RPMI8226 (cell line): ENCODE measurements at regions not wholly inside any gene's neighbourhood (a gene's known extent, or its start where the extent isn't known, plus 50 kb on each side); places are given as distances from the start of the nearest gene placed in this dataset.
"Not testable (repeated sequence)": the region's sequence is repeated elsewhere in the genome, so short reads cannot be mapped to it uniquely, and the experiment has no call there.

ENCODE experiments used
- DNase-seq: peaks from one replicate; pipeline ENCODE4 v3.0.0-alpha.2; 2015

DNA sequence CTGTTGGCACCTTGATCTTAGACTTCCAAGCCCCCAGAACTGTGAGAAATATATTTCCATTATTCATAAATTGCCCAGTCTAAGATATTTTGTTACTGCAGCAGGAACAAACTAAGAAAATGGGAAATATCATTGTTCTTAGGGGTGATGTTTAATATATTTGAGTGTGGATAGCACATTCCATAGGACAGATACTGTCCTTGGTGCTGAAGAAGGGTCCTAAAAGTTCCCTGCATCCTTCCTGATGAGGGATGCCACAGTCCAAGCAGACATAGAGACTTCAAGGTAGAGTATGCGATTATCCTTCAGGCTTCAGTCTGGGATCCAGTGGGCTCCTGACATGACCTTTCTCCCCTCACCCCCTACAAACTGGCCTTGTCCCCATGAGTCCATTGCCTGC, 689.0 kb downstream of the TDRD15 start:
- DNase-seq, result no peak

DNA sequence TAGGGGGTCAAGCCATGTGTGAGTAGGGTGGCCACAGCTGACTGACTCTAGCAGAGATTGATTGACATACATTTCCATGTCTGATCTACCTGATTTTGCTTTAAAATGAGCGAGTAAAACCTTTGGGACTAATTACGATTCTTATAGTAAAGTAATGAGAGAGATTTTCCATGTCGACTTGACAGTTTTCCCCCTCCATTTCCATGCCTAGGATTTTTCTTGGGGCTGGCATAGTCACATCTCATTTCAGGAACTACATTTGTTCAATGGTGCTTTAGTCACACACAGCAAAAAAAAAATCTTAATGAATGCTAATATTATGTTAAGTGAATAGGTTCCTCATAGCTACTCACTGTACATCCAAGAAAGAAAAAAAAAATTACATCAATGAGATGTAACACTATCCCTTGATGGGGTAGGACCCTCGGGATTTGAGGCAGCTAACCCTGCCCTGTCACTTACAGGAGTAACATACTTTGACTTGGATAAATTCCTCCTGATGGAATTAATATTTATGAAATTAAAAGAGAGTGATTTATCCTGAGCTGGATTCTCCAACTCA, 690.9 kb downstream of the TDRD15 start:
- no peak for DNase-seq

DNA sequence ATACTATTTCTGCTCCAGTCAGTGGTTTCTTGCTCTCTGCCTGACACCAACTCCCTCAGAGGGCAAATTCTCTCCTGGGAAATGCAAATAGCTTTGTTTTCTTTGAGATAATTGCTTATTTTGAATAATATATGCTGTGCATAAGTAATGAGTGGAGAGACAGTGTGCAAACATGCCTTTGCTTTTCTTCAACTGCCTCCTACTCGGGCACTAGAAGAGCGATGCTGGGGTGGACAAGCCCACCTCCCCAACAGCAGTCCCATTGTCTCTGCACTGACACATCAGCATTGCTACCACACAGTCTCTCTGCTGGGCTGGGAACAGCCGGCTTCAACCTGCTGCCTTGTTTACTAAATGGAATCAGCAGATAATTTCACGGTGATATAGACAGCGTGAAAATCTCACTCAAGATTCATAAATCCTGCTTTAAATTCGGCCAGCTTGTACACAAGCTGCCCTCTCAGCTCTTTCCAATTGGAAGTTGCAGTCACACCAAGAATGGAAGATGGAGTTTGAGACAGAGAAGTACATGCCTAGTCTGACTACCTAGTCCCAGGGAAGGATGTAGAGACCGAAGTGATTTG, 694.5 kb downstream of the TDRD15 start:
- DNase-seq, result no peak

DNA sequence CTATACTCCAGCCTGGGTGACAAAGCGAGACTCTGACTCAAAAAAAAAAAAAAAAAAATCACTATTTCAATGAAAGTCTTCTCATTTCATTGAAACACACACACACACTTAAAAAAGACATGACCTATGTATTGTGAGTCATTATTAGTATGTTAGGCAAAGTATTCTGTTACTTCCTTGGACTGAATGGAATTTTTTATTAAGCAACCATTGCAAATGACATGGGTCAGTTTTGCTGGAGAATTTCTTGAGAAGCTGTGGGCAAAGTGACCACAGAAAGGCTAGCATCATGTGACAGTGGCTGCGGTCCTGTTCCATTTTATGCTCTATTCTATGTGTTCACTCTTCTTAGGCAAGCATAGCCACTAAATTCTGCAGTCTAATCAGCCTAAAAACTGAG, 695.7 kb downstream of the TDRD15 start:
- no peak for DNase-seq

DNA sequence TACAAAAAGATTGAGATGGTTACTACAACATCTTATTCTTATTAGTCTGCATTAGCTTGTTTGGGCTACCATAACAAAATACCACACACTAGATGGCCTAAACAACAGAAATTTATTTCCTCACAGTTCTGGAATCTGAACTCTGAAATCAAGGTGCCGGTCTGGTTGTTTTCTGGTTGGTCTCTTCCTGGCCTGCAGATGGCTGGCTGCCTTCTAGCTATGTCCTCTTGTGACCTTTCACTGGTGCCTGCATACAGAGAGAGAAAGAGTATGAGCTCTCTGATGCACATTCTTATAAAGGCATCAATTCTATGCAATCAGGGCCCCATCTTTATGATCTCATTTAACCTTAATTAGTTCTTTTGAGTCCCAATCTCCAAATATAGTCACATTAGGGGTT, 696.5 kb downstream of the TDRD15 start:
- no peak for DNase-seq

DNA sequence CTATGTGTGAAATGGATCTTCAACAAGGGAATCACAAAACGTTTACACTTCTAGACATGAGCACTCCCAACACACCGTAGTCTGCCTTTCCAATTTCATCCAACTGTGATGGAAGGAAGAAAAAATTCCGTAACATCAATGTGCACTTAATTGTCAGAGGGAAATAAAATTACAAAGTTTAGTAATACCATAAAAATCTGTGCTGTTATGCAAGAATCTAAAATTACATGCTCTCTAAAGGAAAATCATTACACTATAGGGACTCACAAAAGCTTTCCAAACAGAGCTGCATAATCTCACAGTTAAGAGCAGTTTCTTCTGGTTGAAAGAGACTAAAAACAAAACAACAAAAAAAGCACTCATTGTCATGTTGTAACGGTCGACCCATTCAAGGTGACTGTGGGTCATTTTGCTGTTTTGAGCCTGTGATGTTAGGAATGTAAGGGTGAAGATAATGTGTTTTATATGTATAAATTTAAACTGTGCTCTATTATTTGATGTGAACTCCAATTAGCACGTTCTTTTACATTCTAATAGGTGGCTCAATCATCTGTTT, 698.0 kb downstream of the TDRD15 start:
- DNase-seq, result no peak

DNA sequence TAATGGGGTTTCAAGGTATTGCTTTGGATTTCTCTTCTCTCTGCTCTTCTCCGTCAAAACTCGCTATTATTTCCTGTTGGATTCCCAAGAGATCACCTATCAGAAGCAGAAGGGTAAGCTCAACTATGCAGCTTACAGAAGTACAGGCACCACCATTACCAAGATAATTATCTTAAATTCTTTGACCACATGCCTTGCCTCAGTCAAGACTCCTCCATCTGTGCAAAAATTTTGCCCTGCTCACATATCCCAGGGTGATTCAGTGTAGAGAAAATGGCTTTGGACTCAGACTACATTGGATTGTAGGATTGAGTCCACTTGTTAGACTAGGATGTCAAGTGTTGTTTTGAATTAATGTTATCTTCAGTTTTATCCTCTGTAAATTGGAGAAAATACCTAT, 698.7 kb downstream of the TDRD15 start:
- DNase-seq, result no peak

DNA sequence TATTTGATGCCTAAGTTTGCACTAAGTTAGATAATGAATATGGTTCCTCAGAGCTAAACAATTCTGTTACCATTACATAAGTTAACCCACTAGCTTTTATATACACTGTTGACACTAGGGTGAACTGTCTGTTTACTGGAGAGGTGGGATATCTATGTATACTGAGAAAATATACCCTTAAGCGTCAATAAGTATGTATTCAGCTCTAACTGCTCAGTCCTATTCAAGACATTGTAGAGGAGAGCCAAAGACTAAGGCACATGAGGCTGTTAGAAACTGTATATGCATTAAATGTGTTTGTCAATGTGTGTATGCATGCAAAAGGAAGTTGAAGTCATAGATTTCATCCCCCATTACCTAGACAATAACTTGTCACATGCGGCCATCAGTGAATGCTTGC, 710.0 kb downstream of the TDRD15 start:
- DNase-seq, result no peak

DNA sequence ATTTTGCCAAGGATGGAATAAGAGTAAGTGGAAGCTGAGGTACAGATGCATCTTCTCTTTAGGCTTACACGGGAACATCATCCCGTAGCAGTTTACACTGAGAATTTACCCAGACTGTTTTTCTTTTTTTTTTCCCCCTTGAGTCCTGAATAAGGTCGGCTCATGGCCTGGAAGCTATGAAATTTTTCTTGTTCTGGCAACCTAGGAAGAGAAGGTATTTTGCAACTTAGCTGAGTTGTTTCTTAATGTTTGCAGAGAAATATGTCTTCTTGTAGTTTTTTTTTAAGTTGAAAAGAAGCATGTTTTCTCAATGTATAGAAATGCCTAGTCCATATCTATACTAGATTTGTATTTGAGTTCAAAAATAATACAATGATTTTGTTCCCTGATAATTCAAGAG, 712.5 kb downstream of the TDRD15 start:
- DNase-seq, result no peak

DNA sequence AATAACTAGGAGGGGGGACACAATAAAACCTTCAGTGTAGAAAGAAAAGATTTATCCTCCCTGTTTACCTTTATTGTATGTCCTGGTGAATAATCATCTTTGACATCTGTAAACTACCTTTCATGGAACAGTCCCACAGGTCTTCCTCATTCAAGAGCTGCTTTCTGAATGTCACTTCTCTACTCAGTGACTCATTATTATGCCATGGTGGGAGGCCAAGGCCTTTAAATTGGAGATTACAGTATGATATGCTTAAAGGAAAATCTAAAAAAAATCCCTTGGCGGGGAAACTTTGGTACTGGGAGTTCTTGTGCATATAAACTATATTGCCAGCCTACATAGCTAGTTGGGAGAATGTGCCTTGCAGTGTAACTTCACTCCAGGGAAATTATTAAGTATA, 713.0 kb downstream of the TDRD15 start:
- no peak for DNase-seq

DNA sequence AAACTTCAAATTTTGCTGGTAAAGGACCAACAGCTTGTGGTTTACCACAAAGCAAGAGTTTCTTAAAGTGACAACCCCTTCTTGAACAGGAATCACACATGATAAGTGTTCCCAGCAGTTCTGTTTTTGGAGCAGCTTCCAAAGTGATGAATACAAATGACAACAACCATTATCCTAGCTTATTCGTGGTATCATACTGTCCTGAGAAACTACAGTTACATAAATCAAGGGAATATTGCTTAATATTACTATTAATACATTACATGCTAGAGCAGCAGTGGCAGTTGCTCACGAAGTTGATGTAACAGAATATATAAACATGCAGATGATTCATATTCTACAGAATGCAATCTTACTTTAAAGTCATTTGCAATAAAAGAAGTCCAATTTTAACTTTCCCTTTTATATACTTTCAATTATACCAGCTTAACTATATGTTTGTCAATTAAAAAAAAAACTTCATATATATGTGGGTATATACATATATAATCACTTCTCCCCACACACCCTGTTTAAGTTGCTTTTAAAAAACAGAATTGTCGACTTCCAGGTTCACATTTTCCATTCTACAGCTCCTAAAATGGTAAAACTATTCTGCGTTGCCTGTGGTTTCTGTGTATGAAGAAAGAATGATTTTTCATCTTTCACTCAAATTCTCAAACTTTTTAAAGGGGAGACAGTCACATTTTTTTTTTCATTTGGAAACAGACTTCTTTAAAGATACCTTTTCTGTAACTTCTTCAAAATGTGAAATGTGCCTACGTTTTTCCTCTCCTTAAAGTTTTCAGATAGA, 713.6 kb downstream of the TDRD15 start:
- DNase-seq, result no peak

DNA sequence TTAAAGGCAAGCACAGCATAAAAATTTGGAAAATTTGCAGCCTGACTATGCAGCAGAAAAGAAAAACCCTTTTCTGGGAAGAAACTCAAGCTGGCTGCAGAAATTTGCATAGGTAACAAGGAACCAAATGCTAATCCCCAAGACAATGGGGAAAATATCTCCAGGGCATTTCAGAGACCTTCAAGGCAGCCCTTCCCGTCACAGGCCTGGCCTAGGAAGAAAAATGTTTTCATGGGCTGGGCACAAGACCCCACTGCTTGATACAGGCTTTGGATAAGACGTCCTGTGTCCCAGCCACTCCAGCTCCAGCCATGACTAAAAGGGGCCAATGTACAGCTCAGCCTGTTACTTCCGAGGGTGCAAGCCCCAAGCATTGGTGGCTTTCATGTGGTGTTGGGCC, 717.6 kb downstream of the TDRD15 start:
- no peak for DNase-seq

DNA sequence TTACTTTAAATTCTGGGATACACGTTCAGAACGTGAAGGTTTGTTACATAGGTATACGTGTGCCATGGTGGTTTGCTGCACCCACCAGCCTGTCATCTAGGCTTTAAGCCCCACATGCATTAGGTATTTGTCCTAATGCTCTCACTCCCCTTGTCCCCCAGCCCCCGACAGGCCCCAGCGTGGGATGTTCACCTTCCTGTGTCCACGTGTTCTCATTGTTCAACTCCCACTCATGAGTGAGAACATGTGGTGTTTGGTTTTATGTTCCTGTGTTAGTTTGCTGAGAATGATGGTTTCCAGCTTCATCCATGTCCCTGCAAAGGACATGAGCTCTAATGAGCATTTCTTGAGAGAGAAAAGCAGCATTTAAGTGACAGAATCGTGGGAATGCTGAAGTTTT, 726.6 kb downstream of the TDRD15 start:
- not testable (repeated sequence) for DNase-seq

DNA sequence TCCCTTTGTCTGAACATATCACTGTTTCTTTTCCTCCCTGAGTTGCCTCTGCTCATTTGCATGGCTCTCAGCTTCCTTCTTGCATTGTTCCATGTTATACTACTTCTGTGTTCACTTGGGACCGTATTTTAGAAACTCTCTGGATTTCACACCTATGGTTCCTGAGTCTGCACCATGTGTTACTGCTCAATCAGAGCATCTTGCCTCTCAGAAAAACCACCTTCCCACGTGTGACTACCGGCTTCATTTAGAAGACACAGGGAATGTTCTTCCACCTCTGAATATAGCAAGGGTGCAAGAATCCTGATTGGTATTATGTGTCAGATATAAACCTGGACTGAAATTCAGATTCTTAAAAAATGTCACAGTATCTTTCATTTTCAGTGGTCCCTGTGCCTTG, 731.2 kb downstream of the TDRD15 start:
- DNase-seq, result no peak

DNA sequence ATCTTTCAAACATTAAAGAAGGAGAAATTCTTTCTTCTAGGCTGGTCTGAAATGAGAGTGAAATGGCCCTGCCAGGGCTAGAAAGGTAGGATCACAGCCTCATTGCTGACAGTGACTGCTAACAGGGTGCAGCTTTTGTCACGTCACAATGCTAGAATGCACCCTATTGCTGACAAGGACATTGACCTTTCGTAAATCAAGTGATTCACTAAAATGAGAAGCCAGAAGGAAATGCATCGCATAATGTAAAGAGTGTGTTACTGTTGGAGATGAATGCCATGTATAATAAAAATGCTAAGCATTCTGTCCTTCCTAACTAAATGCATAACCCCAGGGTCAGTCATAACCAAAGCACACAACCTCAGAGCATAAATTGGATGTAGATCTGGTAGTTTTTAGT, 732.9 kb downstream of the TDRD15 start:
- no peak for DNase-seq

DNA sequence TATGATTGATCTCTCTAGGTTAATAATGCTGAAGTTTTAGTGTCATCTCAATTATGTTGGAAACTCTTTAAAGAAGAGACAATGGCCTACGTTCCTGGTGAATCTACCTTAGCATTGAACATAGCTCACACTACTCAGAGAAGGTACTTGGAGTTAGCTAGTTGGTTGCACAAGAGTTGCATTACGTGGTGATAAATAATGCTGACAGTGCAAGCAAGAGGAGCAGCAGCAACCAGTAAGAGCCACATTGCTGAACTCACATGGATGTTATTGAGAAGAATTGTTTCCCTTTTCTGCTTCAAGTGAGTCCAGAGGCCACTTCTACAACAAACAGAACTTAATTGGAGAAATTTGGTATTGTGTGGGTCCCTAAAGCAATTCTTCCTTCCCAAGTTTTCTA, 737.1 kb downstream of the TDRD15 start:
- DNase-seq, result no peak

DNA sequence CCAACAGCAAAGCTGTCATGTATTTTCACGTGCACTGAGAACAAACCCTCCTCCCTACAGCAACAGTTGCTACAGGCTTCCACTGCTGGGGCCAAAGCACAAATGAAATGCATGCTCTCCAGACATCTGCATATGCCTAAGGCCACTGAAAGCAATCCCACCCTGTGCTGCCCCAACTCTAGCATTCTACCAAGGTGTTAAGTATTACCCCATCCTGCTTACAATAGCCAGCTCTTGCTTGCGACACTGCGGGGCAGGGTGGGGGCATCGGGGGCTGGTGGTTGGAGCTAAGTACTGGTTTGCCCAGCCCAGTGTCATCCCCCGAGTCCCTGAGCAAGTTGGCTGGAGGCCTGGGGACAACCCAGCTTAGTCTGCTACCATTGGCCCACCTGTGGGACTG, 742.5 kb downstream of the TDRD15 start:
- no peak for DNase-seq

DNA sequence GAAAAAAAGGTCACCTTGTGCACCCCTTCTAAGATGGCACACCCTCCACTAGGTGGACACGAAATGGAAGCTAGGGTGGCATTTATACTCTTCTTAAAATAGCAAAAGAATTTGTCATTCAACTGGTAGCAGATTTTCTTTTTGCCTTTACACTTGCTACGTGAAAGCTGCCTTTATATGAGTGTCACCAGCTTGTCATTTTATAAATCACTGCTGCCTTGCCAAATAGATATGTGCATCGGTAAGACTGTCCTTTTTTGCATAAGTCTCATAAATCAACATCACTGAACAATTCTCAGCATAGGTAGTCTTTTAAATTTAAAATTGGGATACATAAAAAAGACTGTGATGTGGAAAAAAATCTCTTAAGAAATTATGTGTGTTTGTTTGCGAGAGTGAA, 764.1 kb downstream of the TDRD15 start:
- DNase-seq, result no peak

DNA sequence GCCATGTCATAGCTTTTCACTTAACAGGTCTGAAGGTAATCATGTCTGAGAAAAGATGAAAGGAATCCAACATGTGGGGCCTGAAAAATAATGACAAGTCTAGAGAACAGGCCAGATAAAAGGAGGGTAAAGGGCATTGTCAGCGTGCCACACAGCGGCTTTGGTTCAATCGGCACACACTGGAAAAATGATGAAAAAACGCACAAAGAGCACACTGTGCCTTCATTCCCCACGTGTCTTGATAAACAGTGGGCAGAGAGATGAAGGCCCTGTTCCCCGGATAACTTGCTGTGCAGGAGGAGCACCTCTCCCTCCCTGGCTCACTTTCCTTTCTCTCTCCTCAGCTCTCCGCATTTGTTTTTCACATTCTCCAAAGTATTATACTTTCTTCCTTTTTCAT, 766.3 kb downstream of the TDRD15 start:
- DNase-seq, result no peak

DNA sequence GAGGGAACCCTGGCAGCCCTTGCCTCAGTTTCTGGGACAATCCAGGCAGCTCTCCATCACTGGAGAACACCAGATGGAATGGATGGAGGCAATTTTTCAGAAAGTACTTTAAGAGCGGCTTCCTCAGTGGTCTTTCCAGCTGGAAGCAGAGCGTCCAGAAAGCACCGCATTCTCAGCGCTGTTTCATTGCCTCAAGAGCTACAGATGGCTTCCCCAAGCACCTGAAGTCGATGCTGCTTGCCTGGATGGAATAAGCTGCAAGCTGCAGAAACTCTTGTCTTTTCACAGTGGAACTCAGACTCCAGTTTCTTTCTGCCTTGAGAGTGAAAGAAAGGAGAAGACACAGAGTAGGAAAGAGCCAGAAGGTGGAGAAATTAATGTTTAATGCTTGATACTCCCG, 766.9 kb downstream of the TDRD15 start:
- DNase-seq, result no peak

DNA sequence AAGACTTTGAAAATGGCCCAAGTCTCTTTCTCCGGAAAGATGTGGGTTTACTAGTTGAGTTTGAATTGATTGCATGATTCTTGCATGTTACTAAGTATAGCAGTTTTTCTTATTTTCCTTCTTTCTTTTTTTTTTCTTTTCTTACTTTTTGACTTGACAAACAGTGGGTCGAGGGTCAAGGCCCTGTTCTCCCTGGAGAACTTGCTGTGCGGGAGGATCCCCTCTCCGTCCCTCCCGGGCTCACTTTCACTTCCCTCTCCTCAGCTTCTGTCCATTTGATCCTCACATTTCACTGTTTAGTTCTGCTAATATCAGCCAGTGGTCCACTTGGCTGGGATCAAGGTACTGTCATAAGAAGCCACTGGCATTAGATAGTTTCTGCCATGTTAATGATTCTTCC, 767.4 kb downstream of the TDRD15 start:
- no peak for DNase-seq

DNA sequence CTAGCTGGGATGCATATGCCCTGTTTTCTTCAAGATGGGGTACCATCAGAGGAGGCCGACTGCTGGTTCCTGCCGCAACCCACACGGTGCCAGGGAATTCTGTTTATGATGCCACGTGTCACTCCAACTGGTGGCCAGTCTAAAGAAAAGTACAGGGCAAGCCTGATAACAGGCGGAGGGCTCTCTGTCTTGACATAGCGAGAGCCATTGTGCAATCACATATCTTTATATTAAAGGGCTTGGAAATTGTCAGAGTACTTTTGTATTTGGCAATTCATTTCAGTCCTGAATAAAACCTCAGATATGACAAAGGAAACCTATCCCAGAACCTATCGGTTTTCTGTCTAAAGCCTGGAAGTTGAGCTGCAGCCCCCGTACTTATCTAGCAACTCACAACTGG, 768.4 kb downstream of the TDRD15 start:
- no peak for DNase-seq

DNA sequence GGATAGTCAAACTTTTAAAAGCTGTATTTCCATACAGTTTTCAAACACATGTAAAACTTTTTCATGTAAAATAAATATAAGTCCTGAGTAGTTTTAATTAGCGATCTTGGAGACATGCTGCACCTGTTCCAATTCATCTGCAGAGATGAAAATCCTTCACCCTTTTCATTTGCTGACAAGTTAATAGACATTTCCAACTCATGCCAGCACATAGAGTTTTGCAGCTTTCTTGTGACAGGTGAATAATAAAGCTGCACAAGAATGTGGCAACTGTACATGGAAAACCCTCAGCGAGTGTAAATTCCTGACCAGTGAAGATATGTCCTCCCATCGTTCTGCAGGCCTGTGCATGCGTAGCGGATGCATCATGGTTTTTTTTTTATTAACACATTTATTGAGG, 771.4 kb downstream of the TDRD15 start:
- no peak for DNase-seq

DNA sequence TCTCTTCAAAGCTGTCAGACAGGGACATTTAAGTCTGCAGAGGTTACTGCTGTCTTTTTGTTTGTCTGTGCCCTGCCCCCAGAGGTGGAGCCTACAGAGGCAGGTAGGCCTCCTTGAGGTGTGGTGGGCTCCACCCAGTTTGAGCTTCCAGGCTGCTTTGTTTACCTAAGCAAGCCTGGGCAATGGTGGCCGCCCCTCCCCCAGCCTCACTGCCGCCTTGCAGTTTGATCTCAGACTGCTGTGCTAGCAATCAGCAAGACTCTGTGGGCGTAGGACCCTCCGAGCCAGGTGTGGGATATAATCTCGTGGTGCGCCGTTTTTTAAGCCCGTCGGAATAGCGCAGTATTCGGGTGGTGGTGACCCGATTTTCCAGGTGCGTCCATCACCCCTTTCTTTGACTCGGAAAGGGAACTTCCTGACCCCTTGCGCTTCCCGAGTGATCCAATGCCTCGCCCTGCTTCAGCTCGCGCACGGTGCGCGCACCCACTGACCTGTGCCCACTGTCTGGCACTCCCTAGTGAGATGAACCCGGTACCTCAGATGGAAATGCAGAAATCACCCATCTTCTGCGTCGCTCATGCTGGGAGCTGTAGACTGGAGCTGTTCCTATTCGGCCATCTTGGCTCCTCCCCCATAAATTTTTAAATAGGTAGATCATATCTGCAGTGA, 785.1 kb downstream of the TDRD15 start:
- DNase-seq, result not testable (repeated sequence)
